Limb (tissue), 2 donors: ENCODE measurements at regions not wholly inside any gene's neighbourhood (a gene's known extent, or its start where the extent isn't known, plus 50 kb on each side); places are given as distances from the start of the nearest gene placed in this dataset.
A peak's percentile ranks its signal among the peaks of the same experiment; 100 is the strongest.
"Not testable (repeated sequence)": the region's sequence is repeated elsewhere in the genome, so short reads cannot be mapped to it uniquely, and the experiment has no call there.

ENCODE experiments used
- DNase-seq, 2 donors: peaks; one replicate each; pipeline ENCODE4 v3.0.0-alpha.2; 2016; ENCODE audit errors: extremely low spot score in 2 of 2

- no peak for DNase-seq
Observed at GRCh38 chr13:50156140-50156539, 140.9 kb downstream of the KCNRG start.

- DNase-seq = no peak
Observed at GRCh38 chr13:50156561-50157127, 141.4 kb downstream of the KCNRG start.

- DNase-seq = no peak
Observed at GRCh38 chr13:50158385-50159165, 143.3 kb downstream of the KCNRG start.

- no peak for DNase-seq
Observed at GRCh38 chr13:50159607-50160006, 144.4 kb downstream of the KCNRG start.

- DNase-seq = no peak
Observed at GRCh38 chr13:50161052-50161451, 145.8 kb downstream of the KCNRG start.

GRCh38 chr13:50162001-50162400 lies 146.8 kb downstream of the KCNRG start:
- no peak for DNase-seq

- no peak for DNase-seq
Observed at GRCh38 chr13:50162567-50162966, 147.3 kb downstream of the KCNRG start.

GRCh38 chr13:50167224-50167947 lies 152.1 kb downstream of the KCNRG start:
- no peak for DNase-seq

GRCh38 chr13:50167967-50168366 lies 152.7 kb downstream of the KCNRG start:
- no peak for DNase-seq

GRCh38 chr13:50168786-50169185 lies 153.5 kb downstream of the KCNRG start:
- no peak for DNase-seq

- peak in 1 of 2 donors; percentile 37 for DNase-seq
Observed at GRCh38 chr13:50170447-50171037, 155.3 kb downstream of the KCNRG start.

- DNase-seq = no peak
Observed at GRCh38 chr13:50171590-50172282, 156.5 kb downstream of the KCNRG start.

- DNase-seq = not testable (repeated sequence)
Observed at GRCh38 chr13:50173045-50173444, 157.8 kb downstream of the KCNRG start.

GRCh38 chr13:50174630-50175029 lies 159.4 kb downstream of the KCNRG start:
- DNase-seq = no peak

GRCh38 chr13:50179977-50180376 lies 164.7 kb downstream of the KCNRG start:
- DNase-seq = no peak

- not testable (repeated sequence) for DNase-seq
Observed at GRCh38 chr13:50185769-50186763, 170.8 kb downstream of the KCNRG start.

GRCh38 chr13:50187352-50188029 lies 172.2 kb downstream of the KCNRG start:
- no peak for DNase-seq

GRCh38 chr13:50188696-50189095 lies 173.5 kb downstream of the KCNRG start:
- no peak for DNase-seq

GRCh38 chr13:50189450-50189849 lies 174.2 kb downstream of the KCNRG start:
- DNase-seq = no peak

- DNase-seq = no peak
Observed at GRCh38 chr13:50191004-50191403, 175.8 kb downstream of the KCNRG start.
